ENCODE measurements at regions not wholly inside any gene's neighbourhood (a gene's known extent, or its start where the extent isn't known, plus 50 kb on each side); places are given as distances from the start of the nearest gene placed in this dataset.

DNA sequence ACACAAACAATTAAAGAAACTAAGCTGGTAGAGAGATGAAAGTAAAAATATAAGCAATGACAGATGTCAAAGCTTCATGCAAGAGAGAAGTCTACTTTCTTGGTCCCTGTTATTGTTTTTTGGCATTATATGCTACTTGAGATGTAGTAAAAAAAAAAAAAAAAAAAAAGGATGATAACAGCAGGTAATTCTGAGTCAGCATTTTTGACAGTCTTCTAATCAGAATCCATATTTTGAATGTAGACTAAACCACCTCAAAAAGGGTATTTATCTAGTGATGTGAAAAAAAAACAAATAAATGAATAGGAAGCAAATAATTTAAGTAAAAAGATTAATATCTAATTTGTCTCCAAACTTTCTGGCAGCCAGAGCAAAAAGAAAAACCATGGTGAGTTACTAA, 422.2 kb upstream of the CPEB2 start:
- TF ChIP-seq CTCF (IDR thresholded peaks at IDR 0.05) (no peak), POLR2A (IDR thresholded peaks at IDR 0.05) (no peak)

Measured in tibial nerve (tissue), 3 donors.